ENCODE measurements at regions not wholly inside any gene's neighbourhood (a gene's known extent, or its start where the extent isn't known, plus 50 kb on each side); places are given as distances from the start of the nearest gene placed in this dataset.

- no peak for TF ChIP-seq TAF1 (IDR thresholded peaks at IDR 0.05; ENCODE audit: low read depth, low read length)
- no peak for TF ChIP-seq POLR2A (IDR thresholded peaks at IDR 0.05; ENCODE audit: low read depth, low read length)
Observed at GRCh38 chr11:86177302-86177701, 67.3 kb upstream of the EED start.

Data from GM12891 (cell line).